A549 (cell line): ENCODE measurements at regions not wholly inside any gene's neighbourhood (a gene's known extent, or its start where the extent isn't known, plus 50 kb on each side); places are given as distances from the start of the nearest gene placed in this dataset.

Experiments used
- ATAC-seq, 2 experiments: fragments of 200-7000 bp in 1 of 2; fragments of >200 bp in 1 of 2; cut with Nextera tagmentation in 1 of 2; cut with Tn5 transposase in 1 of 2; 3 replicates each; pipeline versions ENCODE4 v1.8.0 to v1.9.1; 2018 to 2020; ENCODE audit warnings: mild to moderate bottlenecking in 1 of 2, moderate library complexity in 1 of 2
- CTCF ChIA-PET: fragments of 300-600 bp; sonication (Branson Sonifier 250); formaldehyde crosslinking; extraction: SDS; loops from one replicate; lab custom pipeline; 2021; ENCODE audit warnings: antibody characterized with exemption, inconsistent platforms; lab: Yijun Ruan, JAX
- POLR2A ChIA-PET: fragments of 350-600 bp; formaldehyde crosslinking; extraction: SDS; loops from one replicate; lab custom pipeline; 2021; ENCODE audit warnings: antibody characterized with exemption, inconsistent platforms; lab: Yijun Ruan, JAX
- DNase-seq, 2 experiments: peaks; one replicate each; pipeline versions ENCODE4 v3.0.0 to v3.0.0-alpha.2; 2011 to 2016; ENCODE audit warnings: low read depth in 1 of 2, low spot score in 1 of 2
- FAIRE-seq: peaks from 2 replicates; lab custom pipeline; 2011; peaks lifted over from hg19 to GRCh38; lab: Jason Lieb, UNC
- H3K27ac ChIP-seq, 2 experiments: fragments of >200 bp; sonication (Bioruptor Twin); formaldehyde crosslinking; 3 replicates each; pipeline ENCODE4 v1.5.1; 2016 to 2017
- H3K4me1 ChIP-seq: fragments of >200 bp; sonication (Bioruptor Twin); formaldehyde crosslinking; 3 replicates; pipeline ENCODE4 v1.6.1; 2016
- H3K4me2 ChIP-seq: fragments of >200 bp; sonication (Bioruptor Twin); formaldehyde crosslinking; 3 replicates; pipeline ENCODE4 v1.6.1; 2016
- H3K4me3 ChIP-seq: fragments of >200 bp; sonication (Bioruptor Twin); formaldehyde crosslinking; 3 replicates; pipeline ENCODE4 v1.5.1; 2016
- H3K9me3 ChIP-seq: fragments of >200 bp; sonication (Bioruptor Twin); formaldehyde crosslinking; 3 replicates; pipeline ENCODE4 v1.6.1; 2016
- ATOH8 ChIP-seq: fragments of 250-450 bp; sonication (Bioruptor Pico); IDR thresholded peaks from 2 replicates; pipeline ENCODE4 v1.5.0; 2020; ENCODE audit warnings: low read depth, mild to moderate bottlenecking, moderate library complexity
- CBX2 ChIP-seq: fragments of 200-600 bp; sonication (generic); IDR thresholded peaks from 2 replicates; pipeline ENCODE4 v1.6.1; 2016; ENCODE audit warnings: low read depth, mild to moderate bottlenecking, borderline replicate concordance
- CBX8 ChIP-seq: fragments of 200-600 bp; sonication (generic); IDR thresholded peaks from 2 replicates; pipeline ENCODE4 v1.6.1; 2016
- CEBPB ChIP-seq, 2 experiments: fragments of >200 bp in 1 of 2; sonication (Bioruptor Twin) in 1 of 2; formaldehyde crosslinking in 1 of 2; IDR thresholded peaks; 2 replicates each; pipeline ENCODE4 v1.6.1; 2012 to 2016
- CHD4 ChIP-seq: fragments of 200-600 bp; sonication (generic); IDR thresholded peaks from 2 replicates; pipeline ENCODE4 v1.6.1; 2016; ENCODE audit warnings: antibody characterized with exemption, mild to moderate bottlenecking, borderline replicate concordance
- ELK1 ChIP-seq: fragments of 150-350 bp; IDR thresholded peaks from 2 replicates; pipeline ENCODE4 v1.6.1; 2014; ENCODE audit warnings: low read depth, mild to moderate bottlenecking, low read length
- EP300 ChIP-seq, 2 experiments: fragments of >200 bp; sonication (Bioruptor Twin); formaldehyde crosslinking; IDR thresholded peaks; 2 replicates in 1 of 2; 3 replicates in 1 of 2; pipeline ENCODE4 v1.6.1; 2016 to 2017
- ESRRA ChIP-seq: fragments of 150-350 bp; IDR thresholded peaks from 2 replicates; pipeline ENCODE4 v1.6.1; 2014; ENCODE audit warnings: mild to moderate bottlenecking, low read length, borderline replicate concordance
- GATA3 ChIP-seq: IDR thresholded peaks from 2 replicates; pipeline ENCODE4 v1.6.1; 2012; ENCODE audit warnings: borderline replicate concordance
- HDAC2 ChIP-seq: fragments of 200-600 bp; sonication (generic); IDR thresholded peaks from 2 replicates; pipeline ENCODE4 v1.6.1; 2016
- HEYL ChIP-seq: fragments of 250-450 bp; sonication (Bioruptor Pico); IDR thresholded peaks from 2 replicates; pipeline ENCODE4 v1.8.0; 2021; ENCODE audit warnings: mild to moderate bottlenecking, moderate library complexity
- HOXA7 ChIP-seq: fragments of 250-450 bp; sonication (Bioruptor Pico); IDR thresholded peaks from 2 replicates; pipeline ENCODE4 v1.5.0; 2020; ENCODE audit warnings: mild to moderate bottlenecking, moderate library complexity
- HOXB13 ChIP-seq: fragments of 250-450 bp; sonication (Bioruptor Pico); IDR thresholded peaks from 2 replicates; pipeline ENCODE4 v1.5.0; 2020; ENCODE audit warnings: low read depth, mild to moderate bottlenecking, moderate library complexity
- JUN ChIP-seq, 2 experiments: fragments of >200 bp; sonication (Bioruptor Twin); formaldehyde crosslinking; IDR thresholded peaks; 2 replicates in 1 of 2; 3 replicates in 1 of 2; pipeline ENCODE4 v1.6.1; 2016 to 2017
- KDM5A ChIP-seq: fragments of 200-600 bp; sonication (generic); IDR thresholded peaks from 2 replicates; pipeline ENCODE4 v1.6.1; 2016; ENCODE audit warnings: antibody characterized with exemption, mild to moderate bottlenecking
- MAFK ChIP-seq: fragments of 450-650 bp; IDR thresholded peaks from 2 replicates; pipeline ENCODE4 v1.6.1; 2014; ENCODE audit not compliant: partially characterized antibody
- MAZ ChIP-seq: fragments of 150-350 bp; IDR thresholded peaks from 2 replicates; pipeline ENCODE4 v1.6.1; 2014; ENCODE audit warnings: antibody characterized with exemption, low read depth, low read length, borderline replicate concordance
- NPAS2 ChIP-seq: fragments of 250-450 bp; sonication (Bioruptor Pico); IDR thresholded peaks from 2 replicates; pipeline ENCODE4 v1.8.0; 2022; ENCODE audit warnings: mild to moderate bottlenecking, moderate library complexity, borderline replicate concordance
- PBX3 ChIP-seq: IDR thresholded peaks from 2 replicates; pipeline ENCODE4 v1.6.1; 2012
- PHF8 ChIP-seq: fragments of 200-600 bp; sonication (generic); IDR thresholded peaks from 2 replicates; pipeline ENCODE4 v1.6.1; 2016; ENCODE audit warnings: low read depth, mild to moderate bottlenecking, antibody characterized with exemption, moderate library complexity, borderline replicate concordance
- POLR2A ChIP-seq: IDR thresholded peaks from 2 replicates; pipeline ENCODE4 v1.6.1; 2012; ENCODE audit warnings: mild to moderate bottlenecking, low read length
- POLR2AphosphoS2 ChIP-seq: conservative IDR thresholded peaks from 2 replicates; pipeline ENCODE4 v1.6.1; 2012; ENCODE audit warnings: low read length, improper control_type of control experiment, inconsistent platforms
- RCOR1 ChIP-seq: fragments of 150-350 bp; IDR thresholded peaks from 2 replicates; pipeline ENCODE4 v1.6.1; 2014; ENCODE audit warnings: antibody characterized with exemption, low read length, low read depth
- RFX5 ChIP-seq: fragments of 450-650 bp; IDR thresholded peaks from 2 replicates; pipeline ENCODE4 v1.7.1; 2014; ENCODE audit warnings: antibody characterized with exemption, mild to moderate bottlenecking, moderate library complexity
- SREBF2 ChIP-seq: fragments of 450-650 bp; IDR thresholded peaks from 2 replicates; pipeline ENCODE4 v1.6.1; 2014; ENCODE audit warnings: mild to moderate bottlenecking, moderate library complexity
- ZNF302 ChIP-seq: fragments of 250-450 bp; sonication (Bioruptor Pico); IDR thresholded peaks from 2 replicates; pipeline ENCODE4 v1.9.0; 2021; ENCODE audit warnings: inconsistent platforms, mild to moderate bottlenecking, moderate library complexity
- ZSCAN20 ChIP-seq: fragments of 250-450 bp; sonication (Bioruptor Pico); IDR thresholded peaks from 2 replicates; pipeline ENCODE4 v1.8.0; 2022; ENCODE audit warnings: mild to moderate bottlenecking, moderate library complexity
- WGBS: methylation state at CpG from one replicate; pipeline ENCODE4 v1.1.6; 2017; ENCODE audit errors: missing lambda C conversion rate; 5-methylcytosine and 5-hydroxymethylcytosine counted together
- TF ChIP-seq, protein P1 (sequence below): fragments of >200 bp; sonication (Bioruptor Twin); formaldehyde crosslinking; IDR thresholded peaks from 3 replicates; pipeline ENCODE4 v1.5.1; 2016

DNA sequence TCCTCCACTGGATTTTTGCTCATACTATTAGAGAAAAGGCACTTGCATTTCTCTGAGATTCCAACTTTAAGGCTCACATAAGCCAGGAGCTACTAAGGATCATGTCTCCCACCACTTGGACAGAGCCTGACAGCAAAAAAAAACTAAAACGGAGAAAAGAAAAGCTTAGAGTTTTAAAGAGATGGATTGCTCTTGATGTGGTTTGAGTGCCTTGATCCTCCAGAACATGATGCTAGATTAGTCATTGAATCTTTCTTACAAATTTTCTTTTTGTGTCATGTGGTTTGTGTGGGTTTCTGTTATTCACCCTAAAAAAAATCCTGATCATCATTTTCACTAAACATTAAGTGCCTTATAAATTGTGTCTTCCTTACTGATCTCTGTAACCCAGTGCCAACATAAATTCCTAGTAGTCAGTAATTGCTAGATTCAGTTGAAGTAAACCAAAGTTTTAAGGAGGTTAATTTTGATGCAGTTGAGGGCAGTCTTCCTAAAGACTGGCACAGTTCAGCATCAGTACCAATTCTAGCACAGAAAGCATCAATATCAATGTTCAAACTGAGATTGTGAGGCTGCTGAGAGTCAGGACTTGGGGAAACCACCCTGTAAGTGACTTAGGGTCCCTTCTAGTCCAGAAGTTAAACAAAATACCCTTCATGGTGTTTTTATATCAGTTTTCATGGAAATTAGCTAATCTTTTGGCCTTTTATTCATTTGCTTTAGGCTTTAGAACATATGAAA, 206.3 kb downstream of the RAD51AP2 start:
- ChIA-PET CTCF (interaction anchor here (3.5 to 4.3 kb wide), 3 partner anchors 10 to 539 kb away, joined by 31 to 47 read pairs (median 34); no protein-coding TSS in a partner anchor), POLR2A (no interaction called here)
- Histone ChIP-seq H3K27ac (no peak overlapping the region), H3K4me2 (no peak overlapping the region), H3K4me3 (no peak overlapping the region), H3K9me3 (no peaks in the 10 kb centered on the region)
- ATAC-seq (no peak), FAIRE-seq (peak; percentile 13)
- TF ChIP-seq HOXA7 (CRISPR knock-in tag) (no peak), MAFK (no peak), EP300 (IDR thresholded peaks at IDR 0.05) (no peak), CHD4 (no peak), RCOR1 (no peak), PBX3 (no peak), JUN (IDR thresholded peaks at IDR 0.05) (no peak), NPAS2 (no peak), ESRRA (no peak), ATOH8 (CRISPR knock-in tag) (no peak), POLR2A (no peak), GATA3 (no peak), ELK1 (no peak), RFX5 (no peak), SREBF2 (no peak), ZNF302 (CRISPR knock-in tag) (no peak)
- TF ChIP-seq, protein P1, sequence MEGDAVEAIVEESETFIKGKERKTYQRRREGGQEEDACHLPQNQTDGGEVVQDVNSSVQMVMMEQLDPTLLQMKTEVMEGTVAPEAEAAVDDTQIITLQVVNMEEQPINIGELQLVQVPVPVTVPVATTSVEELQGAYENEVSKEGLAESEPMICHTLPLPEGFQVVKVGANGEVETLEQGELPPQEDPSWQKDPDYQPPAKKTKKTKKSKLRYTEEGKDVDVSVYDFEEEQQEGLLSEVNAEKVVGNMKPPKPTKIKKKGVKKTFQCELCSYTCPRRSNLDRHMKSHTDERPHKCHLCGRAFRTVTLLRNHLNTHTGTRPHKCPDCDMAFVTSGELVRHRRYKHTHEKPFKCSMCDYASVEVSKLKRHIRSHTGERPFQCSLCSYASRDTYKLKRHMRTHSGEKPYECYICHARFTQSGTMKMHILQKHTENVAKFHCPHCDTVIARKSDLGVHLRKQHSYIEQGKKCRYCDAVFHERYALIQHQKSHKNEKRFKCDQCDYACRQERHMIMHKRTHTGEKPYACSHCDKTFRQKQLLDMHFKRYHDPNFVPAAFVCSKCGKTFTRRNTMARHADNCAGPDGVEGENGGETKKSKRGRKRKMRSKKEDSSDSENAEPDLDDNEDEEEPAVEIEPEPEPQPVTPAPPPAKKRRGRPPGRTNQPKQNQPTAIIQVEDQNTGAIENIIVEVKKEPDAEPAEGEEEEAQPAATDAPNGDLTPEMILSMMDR: no peak
- TF ChIP-seq, all 56 proteins: peak for 0
- no peak for DNase-seq
- H3K4me1 ChIP-seq: peaks cover 15% of the 10 kb centered on the region
- 67% methylated on average over 1 of the region's 1 CpG for WGBS

DNA sequence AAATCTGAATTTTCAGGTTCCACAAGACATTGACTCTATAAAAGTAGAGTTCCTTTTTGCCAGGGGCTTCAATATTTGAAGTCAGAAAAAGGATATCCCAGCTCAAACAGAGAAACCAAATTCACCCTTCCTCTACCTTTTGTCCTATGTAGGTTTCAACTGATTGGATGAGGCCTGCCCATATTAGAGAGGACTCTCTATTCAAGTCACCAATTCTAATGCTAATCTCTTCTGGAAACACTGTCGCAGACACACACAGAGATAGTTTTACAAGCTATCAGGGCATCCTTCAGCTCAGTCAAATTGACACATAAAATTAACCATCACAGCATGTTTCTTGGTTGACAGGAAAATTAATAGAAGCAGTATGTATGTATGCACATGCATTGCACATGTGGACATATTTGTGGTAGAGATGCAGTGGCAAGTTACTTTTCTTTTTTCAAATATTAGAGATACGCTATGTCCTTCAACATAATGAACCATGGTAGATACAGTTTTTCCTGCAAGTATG, 207.1 kb downstream of the RAD51AP2 start:
- FAIRE-seq (no peak), DNase-seq (no peak)
- Histone ChIP-seq H3K4me3 (no peak overlapping the region), H3K4me1 (peaks cover 15% of the 10 kb centered on the region)
- CTCF ChIA-PET: interaction anchor here (3.5 to 4.3 kb wide), 3 partner anchors 11 to 539 kb away, joined by 31 to 47 read pairs (median 34); no protein-coding TSS in a partner anchor
- TF ChIP-seq HDAC2 (no peak), PHF8 (no peak), CBX2 (no peak), POLR2AphosphoS2 (no peak), ZSCAN20 (CRISPR knock-in tag) (no peak), KDM5A (no peak), ZNF302 (CRISPR knock-in tag) (no peak), MAZ (no peak), HEYL (no peak), HOXB13 (no peak), CEBPB (IDR thresholded peaks at IDR 0.05) (no peak), CBX8 (no peak), ELK1 (no peak)
- TF ChIP-seq, all 56 proteins: peak for 0
- no peak for ATAC-seq
- Histone ChIP-seq H3K27ac (no peak overlapping the region), H3K4me2 (no peak overlapping the region), H3K9me3 (no peaks in the 10 kb centered on the region)
- WGBS: 85% methylated on average over 2 of the region's 2 CpGs
- POLR2A ChIA-PET: no interaction called here
